PFSK-1 (cell line): ENCODE measurements at regions not wholly inside any gene's neighbourhood (a gene's known extent, or its start where the extent isn't known, plus 50 kb on each side); places are given as distances from the start of the nearest gene placed in this dataset.

Experiments used
- POLR2AphosphoS5 ChIP-seq: IDR thresholded peaks from 2 replicates; pipeline ENCODE4 v1.6.1; 2012; ENCODE audit warnings: low read depth, mild to moderate bottlenecking, control low read depth, low read length, moderate library complexity
- REST ChIP-seq, 2 experiments: IDR thresholded peaks; 2 replicates each; pipeline versions ENCODE4 v1.6.1 to v1.8.0; 2011 to 2012; ENCODE audit warnings: low read depth in 2 of 2, low read length in 2 of 2, control low read depth in 1 of 2, inconsistent platforms in 1 of 2, mild to moderate bottlenecking in 1 of 2, moderate library complexity in 1 of 2; ENCODE audit not compliant: insufficient read depth in 1 of 2
- SIN3A ChIP-seq: IDR thresholded peaks from 2 replicates; pipeline ENCODE4 v1.6.1; 2012; ENCODE audit warnings: mild to moderate bottlenecking, low read length, moderate library complexity, borderline replicate concordance; ENCODE audit not compliant: insufficient read depth
- TAF1 ChIP-seq: IDR thresholded peaks from 2 replicates; pipeline ENCODE4 v1.6.1; 2012; ENCODE audit warnings: low read length, control low read depth, borderline replicate concordance; ENCODE audit not compliant: insufficient read depth

- TF ChIP-seq TAF1: no peak
- no peak for TF ChIP-seq POLR2AphosphoS5
- TF ChIP-seq SIN3A: no peak
- TF ChIP-seq REST (IDR thresholded peaks at IDR 0.05; ENCODE audit: insufficient read depth in 1 of 2, low read depth in 2 of 2, low read length in 2 of 2): no peak
Measured at GRCh38 chr2:83866211-83866610, 592.9 kb downstream of the SUCLG1 start.
